ENCODE measurements at regions not wholly inside any gene's neighbourhood (a gene's known extent, or its start where the extent isn't known, plus 50 kb on each side); places are given as distances from the start of the nearest gene placed in this dataset.

- TF ChIP-seq CTCF (IDR thresholded peaks at IDR 0.05) (no peak), EP300 (IDR thresholded peaks at IDR 0.05; ENCODE audit: borderline replicate concordance in 1 of 2, low read depth in 1 of 2, low read length in 1 of 2) (no peak), MAX (IDR thresholded peaks at IDR 0.05; ENCODE audit: low read depth) (no peak), TAF1 (IDR thresholded peaks at IDR 0.05; ENCODE audit: borderline replicate concordance, low read depth, low read length) (no peak), TCF12 (IDR thresholded peaks at IDR 0.05) (no peak), RAD21 (IDR thresholded peaks at IDR 0.05; ENCODE audit: low read length) (no peak)
These were observed 990.1 kb upstream of the LRFN5 start for GRCh38 chr14:40616579-40616978.
